Right atrium auricular region (tissue), 2 donors: ENCODE measurements at regions not wholly inside any gene's neighbourhood (a gene's known extent, or its start where the extent isn't known, plus 50 kb on each side); places are given as distances from the start of the nearest gene placed in this dataset.
"Not testable (repeated sequence)": the region's sequence is repeated elsewhere in the genome, so short reads cannot be mapped to it uniquely, and the experiment has no call there.

Experiments
- DNase-seq: peaks from one replicate; pipeline ENCODE4 v3.0.0-alpha.2; 2019; ENCODE audit warnings: low spot score
- H3K27ac ChIP-seq, 2 donors: fragments of 200-600 bp; sonication (generic); 1 replicate in 1 of 2; 2 replicates in 1 of 2; pipeline ENCODE4 v1.5.1; 2016 to 2019
- H3K27me3 ChIP-seq, 2 donors: fragments of 200-600 bp; sonication (generic); one replicate each; pipeline versions ENCODE4 v1.5.1 to v1.6.0; 2017 to 2019
- H3K36me3 ChIP-seq: fragments of 200-600 bp; sonication (generic); one replicate; pipeline ENCODE4 v1.5.1; 2016
- H3K4me1 ChIP-seq, 2 donors: fragments of 200-600 bp; sonication (generic); one replicate each; pipeline versions ENCODE4 v1.5.1 to v1.6.0; 2017 to 2019
- H3K4me3 ChIP-seq, 2 donors: fragments of 200-600 bp; sonication (generic); 1 replicate in 1 of 2; 2 replicates in 1 of 2; pipeline ENCODE4 v1.5.1; 2017 to 2019; ENCODE audit warnings: mild to moderate bottlenecking in 1 of 2, moderate library complexity in 1 of 2
- H3K9me3 ChIP-seq, 2 donors: fragments of 200-600 bp; sonication (generic); one replicate each; pipeline ENCODE4 v1.5.1; 2019
- TF ChIP-seq, protein P1 (sequence below), 2 donors: fragments of 200-600 bp; sonication (generic); IDR thresholded peaks; one replicate each; pipeline ENCODE4 v1.5.1; 2019; ENCODE audit warnings: antibody characterized with exemption in 2 of 2

DNA sequence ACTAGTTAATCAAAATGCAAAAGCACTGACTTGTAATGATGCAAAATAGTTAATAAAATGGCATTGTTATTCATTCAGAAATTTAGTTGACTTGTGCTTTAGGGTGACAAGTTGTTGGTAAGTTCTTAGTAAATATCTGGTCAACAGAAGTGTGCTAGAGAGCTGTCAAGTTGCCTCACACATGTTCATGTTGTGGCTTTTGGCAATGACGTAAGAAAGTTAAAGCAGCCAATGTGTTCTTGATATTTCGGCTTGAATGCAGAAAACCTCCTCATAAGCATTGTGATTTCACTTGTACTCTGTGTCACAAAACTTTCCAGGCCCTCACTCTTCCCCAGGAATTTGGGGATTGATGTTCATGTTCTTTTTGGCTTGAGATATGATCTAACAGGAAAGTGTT, 626.7 kb downstream of the PRR16 start:
- TF ChIP-seq, protein P1, sequence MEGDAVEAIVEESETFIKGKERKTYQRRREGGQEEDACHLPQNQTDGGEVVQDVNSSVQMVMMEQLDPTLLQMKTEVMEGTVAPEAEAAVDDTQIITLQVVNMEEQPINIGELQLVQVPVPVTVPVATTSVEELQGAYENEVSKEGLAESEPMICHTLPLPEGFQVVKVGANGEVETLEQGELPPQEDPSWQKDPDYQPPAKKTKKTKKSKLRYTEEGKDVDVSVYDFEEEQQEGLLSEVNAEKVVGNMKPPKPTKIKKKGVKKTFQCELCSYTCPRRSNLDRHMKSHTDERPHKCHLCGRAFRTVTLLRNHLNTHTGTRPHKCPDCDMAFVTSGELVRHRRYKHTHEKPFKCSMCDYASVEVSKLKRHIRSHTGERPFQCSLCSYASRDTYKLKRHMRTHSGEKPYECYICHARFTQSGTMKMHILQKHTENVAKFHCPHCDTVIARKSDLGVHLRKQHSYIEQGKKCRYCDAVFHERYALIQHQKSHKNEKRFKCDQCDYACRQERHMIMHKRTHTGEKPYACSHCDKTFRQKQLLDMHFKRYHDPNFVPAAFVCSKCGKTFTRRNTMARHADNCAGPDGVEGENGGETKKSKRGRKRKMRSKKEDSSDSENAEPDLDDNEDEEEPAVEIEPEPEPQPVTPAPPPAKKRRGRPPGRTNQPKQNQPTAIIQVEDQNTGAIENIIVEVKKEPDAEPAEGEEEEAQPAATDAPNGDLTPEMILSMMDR (IDR thresholded peaks at IDR 0.05): no peak
- H3K4me3 ChIP-seq: no peak overlapping the region
- no peaks in the 10 kb centered on the region for H3K9me3 ChIP-seq
- DNase-seq: no peak
- no peaks in the 10 kb centered on the region for H3K27me3 ChIP-seq
- no peaks in the 10 kb centered on the region for H3K36me3 ChIP-seq
- no peaks in the 10 kb centered on the region for H3K4me1 ChIP-seq
- H3K27ac ChIP-seq: no peak overlapping the region

DNA sequence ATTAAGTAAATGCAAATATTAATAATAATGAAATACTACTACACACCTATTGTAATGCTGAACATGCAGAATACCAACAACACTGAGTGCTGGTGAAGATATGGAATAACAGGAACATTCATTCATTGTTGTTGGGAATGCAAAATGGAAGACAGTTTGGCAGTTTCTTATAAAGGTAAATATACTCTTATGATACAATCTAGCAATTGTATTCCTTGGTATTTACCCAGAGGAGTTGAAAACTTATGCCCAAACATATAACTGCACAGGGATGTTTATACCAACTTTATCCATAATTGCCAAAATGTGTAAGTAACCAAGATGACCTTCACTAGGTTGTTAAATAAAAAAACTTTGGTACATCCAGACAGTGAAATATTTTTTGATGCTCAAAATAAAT, 636.8 kb downstream of the PRR16 start:
- Histone ChIP-seq H3K4me3 (no peak overlapping the region), H3K27ac (no peak overlapping the region), H3K4me1 (no peaks in the 10 kb centered on the region), H3K36me3 (no peaks in the 10 kb centered on the region), H3K9me3 (no peaks in the 10 kb centered on the region), H3K27me3 (no peaks in the 10 kb centered on the region)
- TF ChIP-seq, protein P1 (IDR thresholded peaks at IDR 0.05): no peak
- DNase-seq: no peak

DNA sequence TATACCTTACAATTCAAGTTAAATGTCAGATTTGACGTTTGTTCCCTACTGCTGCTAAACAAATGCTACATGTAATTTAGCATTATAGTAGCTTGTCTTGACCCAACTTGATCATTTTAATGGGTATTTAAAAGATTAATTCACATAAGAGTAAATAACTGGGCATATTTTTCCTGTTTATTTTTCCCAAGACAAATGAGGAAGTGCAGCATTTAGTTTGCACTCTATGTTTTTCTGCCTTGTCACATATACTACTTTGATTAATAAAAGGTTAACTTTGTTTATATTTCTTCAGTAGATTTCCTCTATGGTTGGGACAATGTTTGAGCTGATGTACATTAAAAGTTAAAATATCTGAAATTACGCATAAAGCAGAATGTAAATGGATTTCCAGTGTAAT, 641.8 kb downstream of the PRR16 start:
- H3K27me3 ChIP-seq: no peaks in the 10 kb centered on the region
- H3K4me1 ChIP-seq: no peaks in the 10 kb centered on the region
- no peaks in the 10 kb centered on the region for H3K36me3 ChIP-seq
- no peak overlapping the region for H3K4me3 ChIP-seq
- H3K27ac ChIP-seq: no peak overlapping the region
- TF ChIP-seq, protein P1 (IDR thresholded peaks at IDR 0.05): no peak
- no peak for DNase-seq
- H3K9me3 ChIP-seq: no peaks in the 10 kb centered on the region

DNA sequence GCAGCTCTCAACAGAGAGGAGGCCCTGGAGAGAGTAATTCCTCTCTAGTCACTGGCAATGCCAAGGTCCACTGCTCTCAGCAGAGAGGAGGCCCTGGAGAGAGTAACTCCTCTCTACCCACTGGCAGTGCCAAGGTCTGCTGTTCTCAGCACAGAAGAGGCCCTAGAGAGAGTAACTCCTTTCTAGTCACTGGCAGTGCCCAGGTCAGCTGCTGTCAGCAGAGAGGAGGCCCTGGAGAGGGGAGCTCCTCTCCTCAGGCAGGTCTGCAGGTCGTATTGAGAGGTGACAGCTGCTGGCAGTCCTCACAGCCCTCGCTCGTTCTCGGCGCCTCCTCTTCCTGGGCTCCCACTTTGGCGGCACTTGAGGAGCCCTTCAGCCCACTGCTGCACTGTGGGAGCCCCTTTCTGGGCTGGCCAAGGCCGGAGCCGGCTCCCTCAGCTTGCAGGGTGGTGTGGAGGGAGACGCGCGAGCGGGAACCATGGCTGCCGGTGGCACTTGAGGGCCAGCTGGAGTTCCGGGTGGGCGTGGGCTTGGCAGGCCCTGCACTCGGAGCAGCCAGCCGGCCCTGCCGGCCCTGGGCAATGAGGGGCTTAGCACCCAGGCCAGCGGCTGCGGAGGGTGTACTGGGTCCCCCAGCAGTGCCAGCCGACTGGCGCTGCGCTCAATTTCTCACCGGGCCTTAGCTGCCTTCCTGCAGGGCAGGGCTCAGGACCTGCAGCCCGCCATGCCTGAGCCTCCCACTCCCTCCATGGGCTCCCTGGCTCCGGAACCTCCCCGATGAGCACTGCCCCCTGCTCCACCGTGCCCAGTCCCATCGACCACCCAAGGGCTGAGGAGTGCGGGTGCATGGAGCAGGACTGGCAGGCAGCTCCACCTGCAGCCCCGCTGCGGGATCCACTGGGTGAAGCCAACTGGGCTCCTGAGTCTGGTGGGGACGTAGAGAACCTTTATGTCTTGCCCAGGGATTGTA, 642.9 kb downstream of the PRR16 start:
- H3K4me1 ChIP-seq, H3K36me3 ChIP-seq, H3K4me3 ChIP-seq, H3K9me3 ChIP-seq, H3K27me3 ChIP-seq, H3K27ac ChIP-seq, DNase-seq: not testable (repeated sequence)

DNA sequence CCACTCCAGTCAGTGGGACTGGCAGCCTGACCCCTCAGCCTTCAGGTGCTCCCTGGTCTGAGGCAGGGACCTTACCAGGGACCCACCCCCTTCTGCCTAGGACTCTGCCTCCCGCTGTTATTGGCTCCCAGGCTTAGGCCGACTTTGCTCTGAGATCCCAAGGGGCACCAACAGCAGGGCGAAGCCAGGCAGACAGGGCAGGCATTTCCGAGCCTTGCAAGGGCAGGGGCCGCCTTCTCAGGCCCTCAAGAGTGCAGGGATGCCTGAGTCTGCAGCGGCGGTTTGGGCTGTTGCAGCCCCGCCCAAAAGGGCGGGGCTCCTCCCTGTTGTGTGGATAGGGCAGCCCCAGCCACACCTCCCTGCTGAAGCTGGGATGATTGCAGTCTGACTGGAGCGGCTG, 644.6 kb downstream of the PRR16 start:
- Histone ChIP-seq H3K27ac (no peak overlapping the region), H3K9me3 (no peaks in the 10 kb centered on the region), H3K27me3 (no peaks in the 10 kb centered on the region), H3K4me1 (no peaks in the 10 kb centered on the region), H3K36me3 (no peaks in the 10 kb centered on the region), H3K4me3 (no peak overlapping the region)
- DNase-seq: no peak
- TF ChIP-seq, protein P1 (IDR thresholded peaks at IDR 0.05): no peak

DNA sequence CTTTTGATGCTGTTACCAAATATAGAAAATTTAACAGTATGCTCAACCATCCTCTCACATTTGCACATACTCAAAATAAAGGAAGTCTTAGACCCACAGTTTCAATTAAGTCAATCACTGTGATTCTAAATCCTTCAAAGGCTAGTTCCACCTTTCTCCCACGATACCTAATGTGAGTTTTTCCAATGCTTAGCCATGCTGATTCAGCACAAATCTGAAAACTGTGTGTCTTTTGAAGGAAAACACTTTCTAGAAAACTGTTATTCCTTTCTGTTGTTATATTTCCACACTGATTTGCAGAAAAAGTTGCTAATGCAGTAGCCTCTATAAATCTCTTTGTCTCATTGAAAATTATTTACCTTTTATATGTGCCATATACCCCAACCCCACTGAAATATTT, 645.7 kb downstream of the PRR16 start:
- Histone ChIP-seq H3K27me3 (no peaks in the 10 kb centered on the region), H3K9me3 (no peaks in the 10 kb centered on the region), H3K36me3 (no peaks in the 10 kb centered on the region), H3K4me1 (no peaks in the 10 kb centered on the region), H3K27ac (no peak overlapping the region), H3K4me3 (no peak overlapping the region)
- no peak for DNase-seq
- TF ChIP-seq, protein P1 (IDR thresholded peaks at IDR 0.05): no peak
